Ovary (tissue), 7 donors: ENCODE measurements at regions not wholly inside any gene's neighbourhood (a gene's known extent, or its start where the extent isn't known, plus 50 kb on each side); places are given as distances from the start of the nearest gene placed in this dataset.

Experiments
- DNase-seq, 5 donors: peaks; one replicate each; pipeline ENCODE4 v3.0.0-alpha.2; 2019 to 2020
- H3K27ac ChIP-seq, 2 donors: fragments of 200-600 bp; one replicate each; pipeline versions ENCODE4 v1.5.1 to v1.8.0; 2019 to 2022
- H3K27me3 ChIP-seq: fragments of 200-600 bp; one replicate; pipeline ENCODE4 v1.8.0; 2022
- H3K36me3 ChIP-seq: fragments of 200-600 bp; sonication (generic); one replicate; pipeline ENCODE4 v1.5.1; 2019
- H3K4me1 ChIP-seq: one replicate; pipeline ENCODE4 v1.8.1; 2013; ENCODE audit warnings: mild to moderate bottlenecking, moderate library complexity; ENCODE audit not compliant: insufficient read depth
- H3K4me3 ChIP-seq: fragments of 200-600 bp; sonication (generic); one replicate; pipeline ENCODE4 v1.5.1; 2017
- H3K9me3 ChIP-seq, 2 donors: fragments of 200-600 bp in 1 of 2; sonication (generic) in 1 of 2; one replicate each; pipeline versions ENCODE4 v1.5.1 to v1.8.1; 2013 to 2019; ENCODE audit warnings: mild to moderate bottlenecking in 1 of 2, moderate library complexity in 1 of 2
- EP300 ChIP-seq: sonication (generic); formaldehyde crosslinking; IDR thresholded peaks from one replicate; pipeline ENCODE4 v1.6.1; 2017; ENCODE audit warnings: antibody characterized with exemption
- POLR2A ChIP-seq: fragments of 450-650 bp; IDR thresholded peaks from one replicate; pipeline ENCODE4 v1.6.1; 2017; ENCODE audit warnings: antibody characterized with exemption, mild to moderate bottlenecking, moderate library complexity
- WGBS, 3 donors: extraction: QIAGEN DNeasy Blood & Tissue Kit in 1 of 3; methylation state at CpG; one replicate each; pipeline versions ENCODE4 v1.1.5 to v1.1.7; 2013 to 2017; 5-methylcytosine and 5-hydroxymethylcytosine counted together
- intact Hi-C, 4 donors: fragments of 100-400 bp; cut with DNase I; formaldehyde crosslinking; loops; one replicate each; pipeline versions ENCODE4 v1.11.0 to v1.15.1; 2022 to 2023
- TF ChIP-seq, protein P1 (sequence below), 3 donors: fragments of 450-650 bp in 2 of 3; fragments of 200-600 bp in 1 of 3; IDR thresholded peaks; one replicate each; pipeline versions ENCODE4 v1.5.1 to v1.8.0; 2016 to 2022; ENCODE audit warnings: antibody characterized with exemption in 3 of 3, mild to moderate bottlenecking in 1 of 3
- donor health status: DM: no; HTN: no; CAD: no; lungs with moderate emphysema.
- donor health status: DM: no; HTN: no; CAD: no.
- donor health status: Bipolar disorder and iron deficiency.
- donor health status: DM: no; HTN: no; CAD: no.
- donor health status: DM: yes; HTN: yes; CAD: no.

GRCh38 chr12:97659117-97659880 lies 196.7 kb downstream of the RMST start:
- no peak for DNase-seq
- H3K9me3 ChIP-seq: no peaks in the 10 kb centered on the region
- H3K36me3 ChIP-seq: no peaks in the 10 kb centered on the region
- no peaks in the 10 kb centered on the region for H3K4me1 ChIP-seq
- no peak overlapping the region for H3K27ac ChIP-seq
- H3K27me3 ChIP-seq: no peaks in the 10 kb centered on the region
- intact Hi-C loops: no loop called here
- no peak overlapping the region for H3K4me3 ChIP-seq
- 20 to 62% (median 48%) methylated on average over 3 of the region's 3 CpGs for WGBS, 3 donors
- TF ChIP-seq POLR2A (no peak), EP300 (no peak)
- TF ChIP-seq, protein P1, sequence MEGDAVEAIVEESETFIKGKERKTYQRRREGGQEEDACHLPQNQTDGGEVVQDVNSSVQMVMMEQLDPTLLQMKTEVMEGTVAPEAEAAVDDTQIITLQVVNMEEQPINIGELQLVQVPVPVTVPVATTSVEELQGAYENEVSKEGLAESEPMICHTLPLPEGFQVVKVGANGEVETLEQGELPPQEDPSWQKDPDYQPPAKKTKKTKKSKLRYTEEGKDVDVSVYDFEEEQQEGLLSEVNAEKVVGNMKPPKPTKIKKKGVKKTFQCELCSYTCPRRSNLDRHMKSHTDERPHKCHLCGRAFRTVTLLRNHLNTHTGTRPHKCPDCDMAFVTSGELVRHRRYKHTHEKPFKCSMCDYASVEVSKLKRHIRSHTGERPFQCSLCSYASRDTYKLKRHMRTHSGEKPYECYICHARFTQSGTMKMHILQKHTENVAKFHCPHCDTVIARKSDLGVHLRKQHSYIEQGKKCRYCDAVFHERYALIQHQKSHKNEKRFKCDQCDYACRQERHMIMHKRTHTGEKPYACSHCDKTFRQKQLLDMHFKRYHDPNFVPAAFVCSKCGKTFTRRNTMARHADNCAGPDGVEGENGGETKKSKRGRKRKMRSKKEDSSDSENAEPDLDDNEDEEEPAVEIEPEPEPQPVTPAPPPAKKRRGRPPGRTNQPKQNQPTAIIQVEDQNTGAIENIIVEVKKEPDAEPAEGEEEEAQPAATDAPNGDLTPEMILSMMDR (IDR thresholded peaks at IDR 0.05): no peak

GRCh38 chr12:97666263-97666662 lies 203.7 kb downstream of the RMST start:
- TF ChIP-seq, protein P1 (IDR thresholded peaks at IDR 0.05): no peak
- TF ChIP-seq EP300 (no peak), POLR2A (no peak)

GRCh38 chr12:97672870-97673269 lies 210.3 kb downstream of the RMST start:
- TF ChIP-seq EP300 (no peak), POLR2A (no peak)
- TF ChIP-seq, protein P1 (IDR thresholded peaks at IDR 0.05): no peak
- DNase-seq: no peak
- no peaks in the 10 kb centered on the region for H3K4me1 ChIP-seq
- H3K27ac ChIP-seq: no peak overlapping the region
- WGBS, 3 donors: 55 to 64% (median 58%) methylated on average over 5 of the region's 5 CpGs
- no peaks in the 10 kb centered on the region for H3K9me3 ChIP-seq
- intact Hi-C loops: no loop called here
- H3K36me3 ChIP-seq: no peaks in the 10 kb centered on the region
- no peaks in the 10 kb centered on the region for H3K27me3 ChIP-seq
- no peak overlapping the region for H3K4me3 ChIP-seq

More at GRCh38 chr12:97666263-97666662, 203.7 kb downstream of the RMST start:
- intact Hi-C loops: loop anchor here in 1 of 4 donors (10.0 kb wide), 1 partner anchor 91 kb away; no protein-coding TSS in a partner anchor
- WGBS, 3 donors: 36 to 60% (median 41%) methylated on average over 4 of the region's 4 CpGs
- H3K9me3 ChIP-seq: no peaks in the 10 kb centered on the region
- H3K4me1 ChIP-seq: no peaks in the 10 kb centered on the region
- no peak overlapping the region for H3K27ac ChIP-seq
- no peaks in the 10 kb centered on the region for H3K36me3 ChIP-seq
- no peak overlapping the region for H3K4me3 ChIP-seq
- DNase-seq: no peak
- H3K27me3 ChIP-seq: no peaks in the 10 kb centered on the region

- no peak for DNase-seq
- 43 to 87% (median 65%) methylated on average over 2 of the region's 2 CpGs for WGBS, 3 donors
- intact Hi-C loops: no loop called here
- H3K27me3 ChIP-seq: no peaks in the 10 kb centered on the region
- no peak overlapping the region for H3K27ac ChIP-seq
- no peaks in the 10 kb centered on the region for H3K9me3 ChIP-seq
- H3K4me1 ChIP-seq: no peaks in the 10 kb centered on the region
- TF ChIP-seq, protein P1 (IDR thresholded peaks at IDR 0.05): no peak
- no peak for TF ChIP-seq EP300
- no peak for TF ChIP-seq POLR2A
- H3K36me3 ChIP-seq: no peaks in the 10 kb centered on the region
- no peak overlapping the region for H3K4me3 ChIP-seq
These were observed 218.1 kb downstream of the RMST start for GRCh38 chr12:97680751-97681150.
